NCI-H446 (cell line): ENCODE measurements at regions not wholly inside any gene's neighbourhood (a gene's known extent, or its start where the extent isn't known, plus 50 kb on each side); places are given as distances from the start of the nearest gene placed in this dataset.

Experiments
- DNase-seq, 2 experiments: peaks; one replicate each; lab custom pipeline; 2025; lab: John Stamatoyannopoulos, UW

- peak; percentile 7 to 75 for DNase-seq
Measured at GRCh38 chr9:89745601-89746376, 141.0 kb downstream of the GADD45G start.

- DNase-seq = peak; percentile 42 to 92
Measured at GRCh38 chr9:89746385-89747116, 141.7 kb downstream of the GADD45G start.

GRCh38 chr9:89747596-89747995, 142.8 kb downstream of the GADD45G start:
- DNase-seq = no peak

- DNase-seq = no peak
Measured at GRCh38 chr9:89748021-89748670, 143.3 kb downstream of the GADD45G start.

GRCh38 chr9:89748831-89749499, 144.2 kb downstream of the GADD45G start:
- peak in 1 of 2 experiments; percentile 38 for DNase-seq

- DNase-seq = no peak
Measured at GRCh38 chr9:89749500-89750116, 144.8 kb downstream of the GADD45G start.

GRCh38 chr9:89750117-89750791, 145.4 kb downstream of the GADD45G start:
- DNase-seq = peak in 1 of 2 experiments; percentile 62

GRCh38 chr9:89751079-89751825, 146.4 kb downstream of the GADD45G start:
- DNase-seq = no peak

GRCh38 chr9:89752154-89752553, 147.3 kb downstream of the GADD45G start:
- DNase-seq = no peak

GRCh38 chr9:89753472-89754055, 148.8 kb downstream of the GADD45G start:
- no peak for DNase-seq

- no peak for DNase-seq
Measured at GRCh38 chr9:89754193-89754592, 149.4 kb downstream of the GADD45G start.

- peak; percentile 56 to 81 for DNase-seq
Measured at GRCh38 chr9:89755821-89756220, 151.0 kb downstream of the GADD45G start.

- no peak for DNase-seq
Measured at GRCh38 chr9:89756891-89757537, 152.2 kb downstream of the GADD45G start.

GRCh38 chr9:89757776-89758528, 153.1 kb downstream of the GADD45G start:
- DNase-seq = no peak

GRCh38 chr9:89759572-89759971, 154.8 kb downstream of the GADD45G start:
- no peak for DNase-seq

GRCh38 chr9:89760123-89760522, 155.3 kb downstream of the GADD45G start:
- no peak for DNase-seq

- DNase-seq = no peak
Measured at GRCh38 chr9:89764217-89764616, 159.4 kb downstream of the GADD45G start.

- no peak for DNase-seq
Measured at GRCh38 chr9:89765211-89765946, 160.6 kb downstream of the GADD45G start.
